Caco-2 (cell line): ENCODE measurements at regions not wholly inside any gene's neighbourhood (a gene's known extent, or its start where the extent isn't known, plus 50 kb on each side); places are given as distances from the start of the nearest gene placed in this dataset.

ENCODE experiments used
- BruUV-seq: library from RNA; stranded (reverse); fragments of 400-500 nt; replicated peaks from 2 replicates; lab custom pipeline; 2021; lab: Mats Ljungman, UMichigan
- CTCF ChIA-PET: fragments of 300-600 bp; sonication (Branson Sonifier 250); formaldehyde crosslinking; loops from one replicate; lab custom pipeline; 2022; ENCODE audit warnings: antibody characterized with exemption; lab: Charles Lee
- POLR2A ChIA-PET: fragments of 300-600 bp; sonication (Branson Sonifier 250); formaldehyde crosslinking; loops from one replicate; lab custom pipeline; 2022; ENCODE audit warnings: antibody characterized with exemption; lab: Charles Lee
- DNase-seq, 2 experiments: peaks; one replicate each; pipeline versions ENCODE4 v3.0.0 to v3.0.0-alpha.2; 2020 to 2022
- H3K27me3 ChIP-seq: replicated peaks from 2 replicates; pipeline ENCODE4 v1.6.0; 2011; ENCODE audit warnings: low read length; ENCODE audit not compliant: control insufficient read depth, insufficient read depth
- H3K36me3 ChIP-seq: 2 replicates; pipeline ENCODE4 v1.5.1; 2011; ENCODE audit warnings: low read length; ENCODE audit not compliant: control insufficient read depth, insufficient read depth
- H3K4me1 ChIP-seq: fragments of 250-450 bp; sonication (Bioruptor Pico); 2 replicates; pipeline ENCODE4 v1.5.1; 2020; ENCODE audit warnings: mild to moderate bottlenecking
- H3K4me3 ChIP-seq: 2 replicates; pipeline ENCODE4 v1.5.1; 2011; ENCODE audit warnings: low read depth, mild to moderate bottlenecking, control low read depth, low read length
- H3K9me3 ChIP-seq: fragments of 250-450 bp; sonication (Bioruptor Pico); 2 replicates; pipeline ENCODE4 v1.5.1; 2020; ENCODE audit warnings: mild to moderate bottlenecking, moderate library complexity
- H3K27ac Mint-ChIP-seq: one replicate; pipeline ENCODE4 v1.8.0; 2022; ENCODE audit warnings: mixed read lengths; ENCODE audit not compliant: unreplicated experiment
- H3K27me3 Mint-ChIP-seq: one replicate; pipeline ENCODE4 v1.8.0; 2022; ENCODE audit warnings: mixed read lengths; ENCODE audit not compliant: insufficient read depth, unreplicated experiment
- H3K36me3 Mint-ChIP-seq: one replicate; pipeline ENCODE4 v1.8.0; 2022; ENCODE audit warnings: mild to moderate bottlenecking, mixed read lengths; ENCODE audit not compliant: insufficient read depth, unreplicated experiment
- H3K4me1 Mint-ChIP-seq: one replicate; pipeline ENCODE4 v1.8.0; 2022; ENCODE audit warnings: low read depth, mixed read lengths; ENCODE audit not compliant: unreplicated experiment
- H3K4me3 Mint-ChIP-seq: one replicate; pipeline ENCODE4 v1.8.0; 2022; ENCODE audit warnings: mild to moderate bottlenecking, moderate library complexity, mixed read lengths; ENCODE audit not compliant: unreplicated experiment
- H3K9me3 Mint-ChIP-seq: one replicate; pipeline ENCODE4 v1.8.0; 2022; ENCODE audit warnings: mixed read lengths; ENCODE audit not compliant: unreplicated experiment
- intact Hi-C: fragments of 100-400 bp; cut with micrococcal nuclease; formaldehyde crosslinking; loops from one replicate; pipeline ENCODE4 v1.10.0; 2022; ENCODE audit not compliant: unreplicated experiment
- TF ChIP-seq, protein P1 (sequence below), 2 experiments: fragments of 200-600 bp in 1 of 2; IDR thresholded peaks; 1 replicate in 1 of 2; 2 replicates in 1 of 2; pipeline versions ENCODE4 v1.5.1 to v1.8.0; 2011 to 2022; ENCODE audit warnings: antibody characterized with exemption in 1 of 2, control low read depth in 1 of 2, inconsistent platforms in 1 of 2, low read depth in 1 of 2, low read length in 1 of 2, mild to moderate bottlenecking in 1 of 2, moderate library complexity in 1 of 2; ENCODE audit not compliant: insufficient read depth in 1 of 2, severe bottlenecking in 1 of 2, unreplicated experiment in 1 of 2

DNA sequence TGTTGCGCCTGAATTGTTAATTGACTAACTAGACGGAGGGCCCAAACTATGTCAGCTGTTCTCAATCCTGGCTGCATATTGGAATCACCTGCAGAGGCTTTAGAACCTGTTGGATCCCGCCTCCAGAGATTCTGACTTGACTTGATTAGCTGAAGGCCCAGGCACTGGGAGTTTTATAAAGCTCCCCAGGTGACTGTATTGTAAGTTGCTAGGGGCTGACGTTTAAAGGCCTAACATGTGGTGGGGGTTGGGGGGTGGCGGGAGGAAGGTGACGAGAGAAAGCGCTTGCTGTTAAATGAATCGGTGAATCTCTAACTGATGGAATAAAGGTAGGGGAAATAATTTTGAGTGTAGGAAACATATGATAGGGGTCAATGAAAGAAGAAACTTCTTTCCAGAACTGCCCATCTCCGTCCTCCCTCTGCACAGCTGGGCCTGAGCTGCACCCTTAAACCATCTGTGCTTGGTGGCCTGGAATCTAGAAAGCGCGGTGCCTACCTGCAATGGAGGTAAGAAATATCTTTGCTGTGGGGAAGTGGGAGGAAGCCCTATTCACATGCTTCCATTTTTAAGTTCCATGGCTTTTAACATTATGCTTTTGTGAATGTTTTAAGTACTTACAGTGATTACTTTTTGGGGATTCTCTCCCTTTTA is 225.0 kb upstream of the FAM3C start:
- H3K4me3 Mint-ChIP-seq: no peak overlapping the region
- ChIA-PET CTCF (no interaction called here), POLR2A (no interaction called here)
- H3K9me3 Mint-ChIP-seq: peaks cover 9% of the 10 kb centered on the region
- no peaks in the 10 kb centered on the region for H3K36me3 ChIP-seq
- H3K36me3 Mint-ChIP-seq: no peaks in the 10 kb centered on the region
- no peaks in the 10 kb centered on the region for H3K4me1 ChIP-seq
- no peaks in the 10 kb centered on the region for H3K27me3 ChIP-seq
- H3K9me3 ChIP-seq: no peaks in the 10 kb centered on the region
- H3K4me1 Mint-ChIP-seq: no peaks in the 10 kb centered on the region
- H3K27me3 Mint-ChIP-seq: no peaks in the 10 kb centered on the region
- intact Hi-C loops: no loop called here
- H3K4me3 ChIP-seq: no peak overlapping the region
- no peak overlapping the region for H3K27ac Mint-ChIP-seq
- no peak for DNase-seq
- no TSS peak for BruUV-seq
- TF ChIP-seq, protein P1, sequence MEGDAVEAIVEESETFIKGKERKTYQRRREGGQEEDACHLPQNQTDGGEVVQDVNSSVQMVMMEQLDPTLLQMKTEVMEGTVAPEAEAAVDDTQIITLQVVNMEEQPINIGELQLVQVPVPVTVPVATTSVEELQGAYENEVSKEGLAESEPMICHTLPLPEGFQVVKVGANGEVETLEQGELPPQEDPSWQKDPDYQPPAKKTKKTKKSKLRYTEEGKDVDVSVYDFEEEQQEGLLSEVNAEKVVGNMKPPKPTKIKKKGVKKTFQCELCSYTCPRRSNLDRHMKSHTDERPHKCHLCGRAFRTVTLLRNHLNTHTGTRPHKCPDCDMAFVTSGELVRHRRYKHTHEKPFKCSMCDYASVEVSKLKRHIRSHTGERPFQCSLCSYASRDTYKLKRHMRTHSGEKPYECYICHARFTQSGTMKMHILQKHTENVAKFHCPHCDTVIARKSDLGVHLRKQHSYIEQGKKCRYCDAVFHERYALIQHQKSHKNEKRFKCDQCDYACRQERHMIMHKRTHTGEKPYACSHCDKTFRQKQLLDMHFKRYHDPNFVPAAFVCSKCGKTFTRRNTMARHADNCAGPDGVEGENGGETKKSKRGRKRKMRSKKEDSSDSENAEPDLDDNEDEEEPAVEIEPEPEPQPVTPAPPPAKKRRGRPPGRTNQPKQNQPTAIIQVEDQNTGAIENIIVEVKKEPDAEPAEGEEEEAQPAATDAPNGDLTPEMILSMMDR (IDR thresholded peaks at IDR 0.05; ENCODE audit: insufficient read depth in 1 of 2, low read depth in 1 of 2, low read length in 1 of 2, severe bottlenecking in 1 of 2, unreplicated experiment in 1 of 2): no peak

- BruUV-seq: no TSS peak
- H3K27ac Mint-ChIP-seq: no peak overlapping the region
Measured at GRCh38 chr7:121620206-121620605, 224.1 kb upstream of the FAM3C start.

GRCh38 chr7:121618182-121618581 is 222.1 kb upstream of the FAM3C start:
- Mint-ChIP-seq H3K36me3 (no peaks in the 10 kb centered on the region), H3K4me3 (no peak overlapping the region), H3K27ac (no peak overlapping the region), H3K27me3 (no peaks in the 10 kb centered on the region), H3K9me3 (peaks cover 9% of the 10 kb centered on the region), H3K4me1 (no peaks in the 10 kb centered on the region)
- no peaks in the 10 kb centered on the region for H3K4me1 ChIP-seq
- no peak for DNase-seq
- H3K36me3 ChIP-seq: no peaks in the 10 kb centered on the region
- TF ChIP-seq, protein P1 (IDR thresholded peaks at IDR 0.05; ENCODE audit: insufficient read depth in 1 of 2, low read depth in 1 of 2, low read length in 1 of 2, severe bottlenecking in 1 of 2, unreplicated experiment in 1 of 2): no peak
- no peaks in the 10 kb centered on the region for H3K9me3 ChIP-seq
- intact Hi-C loops: no loop called here
- no peak overlapping the region for H3K4me3 ChIP-seq
- CTCF ChIA-PET: no interaction called here
- POLR2A ChIA-PET: no interaction called here
- no peaks in the 10 kb centered on the region for H3K27me3 ChIP-seq
- no TSS peak for BruUV-seq

More at GRCh38 chr7:121620206-121620605, 224.1 kb upstream of the FAM3C start:
- H3K9me3 ChIP-seq: no peaks in the 10 kb centered on the region
- ChIA-PET POLR2A (no interaction called here), CTCF (no interaction called here)
- H3K27me3 ChIP-seq: no peaks in the 10 kb centered on the region
- TF ChIP-seq, protein P1 (IDR thresholded peaks at IDR 0.05; ENCODE audit: insufficient read depth in 1 of 2, low read depth in 1 of 2, low read length in 1 of 2, severe bottlenecking in 1 of 2, unreplicated experiment in 1 of 2): no peak
- H3K27me3 Mint-ChIP-seq: no peaks in the 10 kb centered on the region
- no peak for DNase-seq
- intact Hi-C loops: no loop called here
- peaks cover 9% of the 10 kb centered on the region for H3K9me3 Mint-ChIP-seq
- H3K4me1 ChIP-seq: no peaks in the 10 kb centered on the region
- no peaks in the 10 kb centered on the region for H3K4me1 Mint-ChIP-seq
- no peak overlapping the region for H3K4me3 ChIP-seq
- H3K36me3 ChIP-seq: no peaks in the 10 kb centered on the region
- no peaks in the 10 kb centered on the region for H3K36me3 Mint-ChIP-seq
- H3K4me3 Mint-ChIP-seq: no peak overlapping the region
